ENCODE measurements at regions not wholly inside any gene's neighbourhood (a gene's known extent, or its start where the extent isn't known, plus 50 kb on each side); places are given as distances from the start of the nearest gene placed in this dataset.

- DNase-seq: no peak
- TF ChIP-seq EZH2 (IDR thresholded peaks at IDR 0.05; ENCODE audit: borderline replicate concordance, low read depth, low read length, severe bottlenecking) (no peak), CTCF (IDR thresholded peaks at IDR 0.05; ENCODE audit: borderline replicate concordance, extremely low read depth, low read length, poor library complexity, severe bottlenecking) (no peak)
- Histone ChIP-seq H3K9me3 (ENCODE audit: insufficient read depth, low read length, severe bottlenecking) (no peaks in the 10 kb centered on the region), H3K9ac (ENCODE audit: low read depth, low read length) (no peak overlapping the region), H2AFZ (ENCODE audit: low read depth, low read length) (no peak overlapping the region), H3K27ac (ENCODE audit: low read length) (no peak overlapping the region), H3K27me3 (ENCODE audit: insufficient read depth, low read length, poor library complexity) (no peaks in the 10 kb centered on the region), H3K36me3 (ENCODE audit: insufficient read depth, low read length) (no peaks in the 10 kb centered on the region), H3K4me3 (ENCODE audit: low read depth in 1 of 2, low read length in 2 of 2) (no peak overlapping the region), H3K4me2 (ENCODE audit: insufficient read depth, low read length) (no peak overlapping the region), H3K4me1 (ENCODE audit: insufficient read depth, low read length) (no peaks in the 10 kb centered on the region), H3K79me2 (ENCODE audit: insufficient read depth, low read length) (no peaks in the 10 kb centered on the region), H4K20me1 (ENCODE audit: insufficient read depth, low read length) (no peaks in the 10 kb centered on the region)
- no peak for ATAC-seq (ENCODE audit: insufficient read depth, low read depth)
Observed at GRCh38 chr10:44244745-44245600, 139.9 kb downstream of the CXCL12 start.

- no peak for DNase-seq
- ATAC-seq (ENCODE audit: insufficient read depth, low read depth): no peak
Observed at GRCh38 chr10:44243851-44244510, 140.9 kb downstream of the CXCL12 start.

GRCh38 chr10:44242826-44243225, 142.1 kb downstream of the CXCL12 start:
- Histone ChIP-seq H3K4me3 (ENCODE audit: low read depth in 1 of 2, low read length in 2 of 2) (no peak overlapping the region), H4K20me1 (ENCODE audit: insufficient read depth, low read length) (no peaks in the 10 kb centered on the region), H3K9me3 (ENCODE audit: insufficient read depth, low read length, severe bottlenecking) (no peaks in the 10 kb centered on the region), H3K36me3 (ENCODE audit: insufficient read depth, low read length) (no peaks in the 10 kb centered on the region), H3K4me1 (ENCODE audit: insufficient read depth, low read length) (no peaks in the 10 kb centered on the region), H2AFZ (ENCODE audit: low read depth, low read length) (no peak overlapping the region), H3K9ac (ENCODE audit: low read depth, low read length) (no peak overlapping the region), H3K79me2 (ENCODE audit: insufficient read depth, low read length) (no peaks in the 10 kb centered on the region), H3K4me2 (ENCODE audit: insufficient read depth, low read length) (no peak overlapping the region), H3K27me3 (ENCODE audit: insufficient read depth, low read length, poor library complexity) (no peaks in the 10 kb centered on the region), H3K27ac (ENCODE audit: low read length) (no peak overlapping the region)
- TF ChIP-seq EZH2 (IDR thresholded peaks at IDR 0.05; ENCODE audit: borderline replicate concordance, low read depth, low read length, severe bottlenecking) (no peak), CTCF (IDR thresholded peaks at IDR 0.05; ENCODE audit: borderline replicate concordance, extremely low read depth, low read length, poor library complexity, severe bottlenecking) (no peak)
- DNase-seq (no peak), ATAC-seq (ENCODE audit: insufficient read depth, low read depth) (peak; percentile 42; the same call in 1 of the 3 replicates)

More at GRCh38 chr10:44243851-44244510, 140.9 kb downstream of the CXCL12 start:
- Histone ChIP-seq H3K9me3 (ENCODE audit: insufficient read depth, low read length, severe bottlenecking) (no peaks in the 10 kb centered on the region), H3K9ac (ENCODE audit: low read depth, low read length) (no peak overlapping the region), H3K27me3 (ENCODE audit: insufficient read depth, low read length, poor library complexity) (no peaks in the 10 kb centered on the region), H3K36me3 (ENCODE audit: insufficient read depth, low read length) (no peaks in the 10 kb centered on the region), H3K27ac (ENCODE audit: low read length) (no peak overlapping the region), H4K20me1 (ENCODE audit: insufficient read depth, low read length) (no peaks in the 10 kb centered on the region), H3K4me2 (ENCODE audit: insufficient read depth, low read length) (no peak overlapping the region), H3K4me3 (ENCODE audit: low read depth in 1 of 2, low read length in 2 of 2) (no peak overlapping the region), H2AFZ (ENCODE audit: low read depth, low read length) (no peak overlapping the region), H3K79me2 (ENCODE audit: insufficient read depth, low read length) (no peaks in the 10 kb centered on the region), H3K4me1 (ENCODE audit: insufficient read depth, low read length) (no peaks in the 10 kb centered on the region)
- no peak for TF ChIP-seq CTCF (IDR thresholded peaks at IDR 0.05; ENCODE audit: borderline replicate concordance, extremely low read depth, low read length, poor library complexity, severe bottlenecking)
- TF ChIP-seq EZH2 (IDR thresholded peaks at IDR 0.05; ENCODE audit: borderline replicate concordance, low read depth, low read length, severe bottlenecking): no peak
